C4-2B (cell line): ENCODE measurements at regions not wholly inside any gene's neighbourhood (a gene's known extent, or its start where the extent isn't known, plus 50 kb on each side); places are given as distances from the start of the nearest gene placed in this dataset.

ENCODE experiments used
- ZFX ChIP-seq: fragments of 450-650 bp; IDR thresholded peaks from 2 replicates; pipeline ENCODE4 v1.6.1; 2017
- TF ChIP-seq, protein P1 (sequence below): fragments of 450-650 bp; conservative IDR thresholded peaks from 2 replicates; pipeline ENCODE4 v1.5.1; 2017; ENCODE audit warnings: mild to moderate bottlenecking

GRCh38 chr10:75312440-75312839 is 76.7 kb upstream of the COMTD1 start:
- TF ChIP-seq, protein P1, sequence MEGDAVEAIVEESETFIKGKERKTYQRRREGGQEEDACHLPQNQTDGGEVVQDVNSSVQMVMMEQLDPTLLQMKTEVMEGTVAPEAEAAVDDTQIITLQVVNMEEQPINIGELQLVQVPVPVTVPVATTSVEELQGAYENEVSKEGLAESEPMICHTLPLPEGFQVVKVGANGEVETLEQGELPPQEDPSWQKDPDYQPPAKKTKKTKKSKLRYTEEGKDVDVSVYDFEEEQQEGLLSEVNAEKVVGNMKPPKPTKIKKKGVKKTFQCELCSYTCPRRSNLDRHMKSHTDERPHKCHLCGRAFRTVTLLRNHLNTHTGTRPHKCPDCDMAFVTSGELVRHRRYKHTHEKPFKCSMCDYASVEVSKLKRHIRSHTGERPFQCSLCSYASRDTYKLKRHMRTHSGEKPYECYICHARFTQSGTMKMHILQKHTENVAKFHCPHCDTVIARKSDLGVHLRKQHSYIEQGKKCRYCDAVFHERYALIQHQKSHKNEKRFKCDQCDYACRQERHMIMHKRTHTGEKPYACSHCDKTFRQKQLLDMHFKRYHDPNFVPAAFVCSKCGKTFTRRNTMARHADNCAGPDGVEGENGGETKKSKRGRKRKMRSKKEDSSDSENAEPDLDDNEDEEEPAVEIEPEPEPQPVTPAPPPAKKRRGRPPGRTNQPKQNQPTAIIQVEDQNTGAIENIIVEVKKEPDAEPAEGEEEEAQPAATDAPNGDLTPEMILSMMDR, result no peak
- TF ChIP-seq ZFX, result no peak
